Sigmoid colon (tissue), 4 donors: ENCODE measurements at regions not wholly inside any gene's neighbourhood (a gene's known extent, or its start where the extent isn't known, plus 50 kb on each side); places are given as distances from the start of the nearest gene placed in this dataset.

Source experiments
- CTCF ChIP-seq, 4 experiments: fragments of 450-650 bp in 3 of 4; fragments of 200-600 bp in 1 of 4; IDR thresholded peaks; one replicate each; pipeline ENCODE4 v1.5.1; 2016 to 2019; ENCODE audit warnings: antibody characterized with exemption in 4 of 4, mild to moderate bottlenecking in 3 of 4, moderate library complexity in 2 of 4
- EP300 ChIP-seq, 4 donors: sonication (generic); formaldehyde crosslinking; IDR thresholded peaks; one replicate each; pipeline ENCODE4 v1.6.1; 2017; ENCODE audit warnings: antibody characterized with exemption in 4 of 4
- POLR2A ChIP-seq, 2 donors: fragments of 450-650 bp; IDR thresholded peaks; one replicate each; pipeline ENCODE4 v1.6.1; 2016; ENCODE audit warnings: antibody characterized with exemption in 2 of 2, mild to moderate bottlenecking in 2 of 2, moderate library complexity in 2 of 2
- POLR2AphosphoS5 ChIP-seq, 4 donors: sonication (generic); formaldehyde crosslinking; IDR thresholded peaks; one replicate each; pipeline ENCODE4 v1.6.1; 2017; ENCODE audit warnings: antibody characterized with exemption in 4 of 4

GRCh38 chr2:4840791-4841190, 851.4 kb upstream of the SOX11 start:
- no peak for TF ChIP-seq CTCF (IDR thresholded peaks at IDR 0.05)
- TF ChIP-seq EP300 (IDR thresholded peaks at IDR 0.05) = no peak
- no peak for TF ChIP-seq POLR2A (IDR thresholded peaks at IDR 0.05)
- TF ChIP-seq POLR2AphosphoS5 (IDR thresholded peaks at IDR 0.05) = no peak
